PC-3 (cell line): ENCODE measurements at regions not wholly inside any gene's neighbourhood (a gene's known extent, or its start where the extent isn't known, plus 50 kb on each side); places are given as distances from the start of the nearest gene placed in this dataset.

ENCODE experiments used
- ATAC-seq: fragments of 200-7000 bp; cut with Tn5 transposase; 2 replicates; pipeline ENCODE4 v1.9.1; 2020; ENCODE audit warnings: mild to moderate bottlenecking, moderate library complexity
- BruUV-seq: library from RNA; stranded (reverse); fragments of 400-500 nt; replicated peaks from 2 replicates; lab custom pipeline; 2021; lab: Mats Ljungman, UMichigan
- CTCF ChIA-PET: fragments of 300-600 bp; sonication (Branson Sonifier 250); formaldehyde crosslinking; loops from one replicate; lab custom pipeline; 2022; ENCODE audit warnings: antibody characterized with exemption; lab: Charles Lee
- POLR2A ChIA-PET: fragments of 300-600 bp; sonication (Branson Sonifier 250); formaldehyde crosslinking; loops from one replicate; lab custom pipeline; 2022; ENCODE audit warnings: antibody characterized with exemption; ENCODE audit not compliant: unreplicated experiment; lab: Charles Lee
- DNase-seq: peaks from one replicate; pipeline ENCODE4 v3.0.0-alpha.2; 2015
- H2AFZ ChIP-seq: fragments of 300-600 bp; sonication (generic); 2 replicates; pipeline ENCODE4 v1.6.0; 2016; ENCODE audit warnings: antibody characterized with exemption, low read length
- H3F3A ChIP-seq: fragments of 300-600 bp; sonication (generic); one replicate; pipeline ENCODE4 v1.6.0; 2017; ENCODE audit warnings: antibody characterized with exemption, low read length, control low read depth, mild to moderate bottlenecking; ENCODE audit not compliant: unreplicated experiment
- H3K27ac ChIP-seq: fragments of 300-600 bp; sonication (generic); 2 replicates; pipeline ENCODE4 v1.5.1; 2016; ENCODE audit warnings: mild to moderate bottlenecking, low read length
- H3K27me3 ChIP-seq: fragments of 300-600 bp; sonication (generic); 2 replicates; pipeline ENCODE4 v1.6.1; 2016; ENCODE audit warnings: low read length, mixed read lengths
- H3K36me3 ChIP-seq: fragments of 300-600 bp; sonication (generic); 2 replicates; pipeline ENCODE4 v1.6.1; 2016; ENCODE audit warnings: low read depth, mixed run types, low read length, mixed read lengths
- H3K4me1 ChIP-seq: fragments of 300-600 bp; sonication (generic); 2 replicates; pipeline ENCODE4 v1.5.1; 2016; ENCODE audit warnings: low read length; ENCODE audit not compliant: insufficient read depth
- H3K4me2 ChIP-seq: fragments of 300-600 bp; sonication (generic); 2 replicates; pipeline ENCODE4 v1.6.0; 2016; ENCODE audit warnings: low read length
- H3K4me3 ChIP-seq: fragments of 300-600 bp; sonication (generic); 2 replicates; pipeline ENCODE4 v1.5.1; 2016; ENCODE audit warnings: mild to moderate bottlenecking, low read length, mixed read lengths
- H3K79me2 ChIP-seq: fragments of 300-600 bp; sonication (generic); 2 replicates; pipeline ENCODE4 v1.6.1; 2017; ENCODE audit warnings: low read length, mixed read lengths
- H3K9ac ChIP-seq: fragments of 300-600 bp; sonication (generic); 2 replicates; pipeline ENCODE4 v1.6.0; 2016; ENCODE audit warnings: mild to moderate bottlenecking, low read length
- H3K9me2 ChIP-seq: fragments of 300-600 bp; sonication (generic); replicated peaks from 2 replicates; pipeline ENCODE4 v1.6.1; 2016; ENCODE audit warnings: mixed run types, low read length, mixed read lengths
- H3K9me3 ChIP-seq: fragments of 300-600 bp; sonication (generic); 2 replicates; pipeline ENCODE4 v1.6.1; 2016; ENCODE audit warnings: low read length, mixed read lengths
- H4K20me1 ChIP-seq: fragments of 300-600 bp; sonication (generic); 2 replicates; pipeline ENCODE4 v1.6.1; 2016; ENCODE audit warnings: low read length, mixed read lengths
- CTCF ChIP-seq: fragments of 300-600 bp; sonication (generic); conservative IDR thresholded peaks from 2 replicates; pipeline ENCODE4 v1.5.1; 2017; ENCODE audit warnings: antibody characterized with exemption, low read depth, mild to moderate bottlenecking, low read length
- EZH2 ChIP-seq: fragments of 300-600 bp; sonication (generic); IDR thresholded peaks from one replicate; pipeline ENCODE4 v1.6.1; 2017; ENCODE audit warnings: antibody characterized with exemption, mild to moderate bottlenecking, low read length; ENCODE audit not compliant: unreplicated experiment
- EZH2phosphoT487 ChIP-seq: fragments of 300-600 bp; sonication (generic); IDR thresholded peaks from 2 replicates; pipeline ENCODE4 v1.6.1; 2018; ENCODE audit warnings: mild to moderate bottlenecking, antibody characterized with exemption, low read length, borderline replicate concordance
- intact Hi-C: fragments of 100-400 bp; cut with micrococcal nuclease; formaldehyde crosslinking; loops from 2 replicates; pipeline ENCODE4 v1.9.0; 2023

- Histone ChIP-seq H3K27ac (no peak overlapping the region), H3K4me3 (no peak overlapping the region), H4K20me1 (no peaks in the 10 kb centered on the region), H3K36me3 (no peaks in the 10 kb centered on the region), H3K4me2 (no peak overlapping the region), H3F3A (no peaks in the 10 kb centered on the region), H3K9ac (no peak overlapping the region), H3K27me3 (no peaks in the 10 kb centered on the region), H3K9me2 (no peaks in the 10 kb centered on the region), H3K9me3 (no peaks in the 10 kb centered on the region), H3K4me1 (0 out of 2 replicates have a peak, but pooled peaks cover 4% of the 10 kb centered on the region), H3K79me2 (no peaks in the 10 kb centered on the region), H2AFZ (no peak overlapping the region)
- TF ChIP-seq EZH2phosphoT487 (no peak), EZH2 (no peak), CTCF (no peak)
- no TSS peak for BruUV-seq
- ChIA-PET POLR2A (no interaction called here), CTCF (interaction anchor here (0.7 kb wide), 1 partner anchor 1068 kb away, joined by 7 read pairs; no protein-coding TSS in a partner anchor)
- no peak for DNase-seq
- ATAC-seq, result no peak
- intact Hi-C loops, result no loop called here
Observed at GRCh38 chr4:187135878-187136277, 412.2 kb upstream of the FAT1 start.

- no peaks in the 10 kb centered on the region for H3F3A ChIP-seq
- ChIA-PET CTCF (no interaction called here), POLR2A (no interaction called here)
- H2AFZ ChIP-seq, result no peak overlapping the region
- 0 out of 2 replicates have a peak, but pooled peaks cover 6% of the 10 kb centered on the region for H3K4me1 ChIP-seq
- no peak for TF ChIP-seq EZH2
- no peak for TF ChIP-seq CTCF
- TF ChIP-seq EZH2phosphoT487, result no peak
- H3K9ac ChIP-seq, result no peak overlapping the region
- H3K9me2 ChIP-seq, result no peaks in the 10 kb centered on the region
- no peaks in the 10 kb centered on the region for H3K79me2 ChIP-seq
- no peak overlapping the region for H3K27ac ChIP-seq
- ATAC-seq, result no peak
- no peaks in the 10 kb centered on the region for H4K20me1 ChIP-seq
- intact Hi-C loops, result no loop called here
- no peak overlapping the region for H3K4me3 ChIP-seq
- H3K27me3 ChIP-seq, result no peaks in the 10 kb centered on the region
- DNase-seq, result no peak
- no peak overlapping the region for H3K4me2 ChIP-seq
- BruUV-seq, result no TSS peak
- no peaks in the 10 kb centered on the region for H3K9me3 ChIP-seq
- H3K36me3 ChIP-seq, result no peaks in the 10 kb centered on the region
Observed at GRCh38 chr4:187139141-187139540, 415.5 kb upstream of the FAT1 start.

GRCh38 chr4:187141101-187141500 is 417.4 kb upstream of the FAT1 start:
- H3K9me2 ChIP-seq, result no peaks in the 10 kb centered on the region
- no TSS peak for BruUV-seq
- ChIA-PET CTCF (no interaction called here), POLR2A (no interaction called here)
- no peaks in the 10 kb centered on the region for H3K79me2 ChIP-seq
- H2AFZ ChIP-seq, result peak overlapping the region; percentile 11; the same call in 1 of the 2 replicates
- H3K27ac ChIP-seq, result no peak overlapping the region
- peak; percentile 25 for DNase-seq
- H3K9me3 ChIP-seq, result no peaks in the 10 kb centered on the region
- H4K20me1 ChIP-seq, result no peaks in the 10 kb centered on the region
- peak; percentile 68 for ATAC-seq
- H3K36me3 ChIP-seq, result no peaks in the 10 kb centered on the region
- no peak overlapping the region for H3K9ac ChIP-seq
- no peaks in the 10 kb centered on the region for H3F3A ChIP-seq
- no peak overlapping the region; the same call in 1 of the 2 replicates for H3K4me2 ChIP-seq
- H3K4me3 ChIP-seq, result no peak overlapping the region
- TF ChIP-seq EZH2, result no peak
- TF ChIP-seq CTCF, result no peak
- TF ChIP-seq EZH2phosphoT487, result no peak
- no peaks in the 10 kb centered on the region for H3K27me3 ChIP-seq
- H3K4me1 ChIP-seq, result 0 out of 2 replicates have a peak, but pooled peaks cover 6% of the 10 kb centered on the region
- intact Hi-C loops, result no loop called here
